Ishikawa (cell line): ENCODE measurements at regions not wholly inside any gene's neighbourhood (a gene's known extent, or its start where the extent isn't known, plus 50 kb on each side); places are given as distances from the start of the nearest gene placed in this dataset.

Experiments
- CEBPB ChIP-seq: IDR thresholded peaks from 2 replicates; pipeline ENCODE4 v1.6.1; 2012
- CREB1 ChIP-seq: IDR thresholded peaks from 2 replicates; pipeline ENCODE4 v1.6.1; 2012; ENCODE audit warnings: low read depth
- EGR1 ChIP-seq: IDR thresholded peaks from 2 replicates; pipeline ENCODE4 v1.6.1; 2012
- EP300 ChIP-seq: IDR thresholded peaks from 2 replicates; pipeline ENCODE4 v1.6.1; 2012; ENCODE audit warnings: borderline replicate concordance
- FOXM1 ChIP-seq: IDR thresholded peaks from 2 replicates; pipeline ENCODE4 v1.6.1; 2012; ENCODE audit warnings: low read depth, borderline replicate concordance
- NFIC ChIP-seq: IDR thresholded peaks from 2 replicates; pipeline ENCODE4 v1.6.1; 2012
- RAD21 ChIP-seq: IDR thresholded peaks from 2 replicates; pipeline ENCODE4 v1.6.1; 2012; ENCODE audit warnings: low read depth
- TAF1 ChIP-seq: IDR thresholded peaks from 2 replicates; pipeline ENCODE4 v1.6.1; 2012; ENCODE audit warnings: low read depth, mild to moderate bottlenecking
- TCF12 ChIP-seq: IDR thresholded peaks from 2 replicates; pipeline ENCODE4 v1.6.1; 2012; ENCODE audit warnings: low read depth
- TEAD4 ChIP-seq: IDR thresholded peaks from 2 replicates; pipeline ENCODE4 v1.6.1; 2012
- YY1 ChIP-seq: IDR thresholded peaks from 2 replicates; pipeline ENCODE4 v1.6.1; 2012; ENCODE audit warnings: low read depth
- ZBTB7A ChIP-seq: IDR thresholded peaks from 2 replicates; pipeline ENCODE4 v1.6.1; 2012; ENCODE audit warnings: low read depth
- TF ChIP-seq, protein P1 (sequence below): IDR thresholded peaks from 2 replicates; pipeline ENCODE4 v1.6.1; 2012
- TF ChIP-seq, protein P2 (sequence below): IDR thresholded peaks from 2 replicates; pipeline ENCODE4 v1.6.1; 2012
- TF ChIP-seq, protein P3 (sequence below): IDR thresholded peaks from 2 replicates; pipeline ENCODE4 v1.6.1; 2012; ENCODE audit warnings: low read depth, mild to moderate bottlenecking

GRCh38 chr16:85398688-85399582, 214.2 kb upstream of the GSE1 start:
- TF ChIP-seq EP300 (no peak), EGR1 (no peak), CREB1 (no peak), TEAD4 (no peak), RAD21 (no peak), FOXM1 (no peak), YY1 (no peak), CEBPB (no peak), NFIC (no peak), ZBTB7A (no peak), TAF1 (no peak), TCF12 (no peak)
- TF ChIP-seq, protein P1, sequence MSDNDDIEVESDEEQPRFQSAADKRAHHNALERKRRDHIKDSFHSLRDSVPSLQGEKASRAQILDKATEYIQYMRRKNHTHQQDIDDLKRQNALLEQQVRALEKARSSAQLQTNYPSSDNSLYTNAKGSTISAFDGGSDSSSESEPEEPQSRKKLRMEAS: no peak
- TF ChIP-seq, protein P2, sequence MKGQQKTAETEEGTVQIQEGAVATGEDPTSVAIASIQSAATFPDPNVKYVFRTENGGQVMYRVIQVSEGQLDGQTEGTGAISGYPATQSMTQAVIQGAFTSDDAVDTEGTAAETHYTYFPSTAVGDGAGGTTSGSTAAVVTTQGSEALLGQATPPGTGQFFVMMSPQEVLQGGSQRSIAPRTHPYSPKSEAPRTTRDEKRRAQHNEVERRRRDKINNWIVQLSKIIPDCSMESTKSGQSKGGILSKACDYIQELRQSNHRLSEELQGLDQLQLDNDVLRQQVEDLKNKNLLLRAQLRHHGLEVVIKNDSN: no peak
- TF ChIP-seq, protein P3, sequence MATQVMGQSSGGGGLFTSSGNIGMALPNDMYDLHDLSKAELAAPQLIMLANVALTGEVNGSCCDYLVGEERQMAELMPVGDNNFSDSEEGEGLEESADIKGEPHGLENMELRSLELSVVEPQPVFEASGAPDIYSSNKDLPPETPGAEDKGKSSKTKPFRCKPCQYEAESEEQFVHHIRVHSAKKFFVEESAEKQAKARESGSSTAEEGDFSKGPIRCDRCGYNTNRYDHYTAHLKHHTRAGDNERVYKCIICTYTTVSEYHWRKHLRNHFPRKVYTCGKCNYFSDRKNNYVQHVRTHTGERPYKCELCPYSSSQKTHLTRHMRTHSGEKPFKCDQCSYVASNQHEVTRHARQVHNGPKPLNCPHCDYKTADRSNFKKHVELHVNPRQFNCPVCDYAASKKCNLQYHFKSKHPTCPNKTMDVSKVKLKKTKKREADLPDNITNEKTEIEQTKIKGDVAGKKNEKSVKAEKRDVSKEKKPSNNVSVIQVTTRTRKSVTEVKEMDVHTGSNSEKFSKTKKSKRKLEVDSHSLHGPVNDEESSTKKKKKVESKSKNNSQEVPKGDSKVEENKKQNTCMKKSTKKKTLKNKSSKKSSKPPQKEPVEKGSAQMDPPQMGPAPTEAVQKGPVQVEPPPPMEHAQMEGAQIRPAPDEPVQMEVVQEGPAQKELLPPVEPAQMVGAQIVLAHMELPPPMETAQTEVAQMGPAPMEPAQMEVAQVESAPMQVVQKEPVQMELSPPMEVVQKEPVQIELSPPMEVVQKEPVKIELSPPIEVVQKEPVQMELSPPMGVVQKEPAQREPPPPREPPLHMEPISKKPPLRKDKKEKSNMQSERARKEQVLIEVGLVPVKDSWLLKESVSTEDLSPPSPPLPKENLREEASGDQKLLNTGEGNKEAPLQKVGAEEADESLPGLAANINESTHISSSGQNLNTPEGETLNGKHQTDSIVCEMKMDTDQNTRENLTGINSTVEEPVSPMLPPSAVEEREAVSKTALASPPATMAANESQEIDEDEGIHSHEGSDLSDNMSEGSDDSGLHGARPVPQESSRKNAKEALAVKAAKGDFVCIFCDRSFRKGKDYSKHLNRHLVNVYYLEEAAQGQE: no peak

DNA sequence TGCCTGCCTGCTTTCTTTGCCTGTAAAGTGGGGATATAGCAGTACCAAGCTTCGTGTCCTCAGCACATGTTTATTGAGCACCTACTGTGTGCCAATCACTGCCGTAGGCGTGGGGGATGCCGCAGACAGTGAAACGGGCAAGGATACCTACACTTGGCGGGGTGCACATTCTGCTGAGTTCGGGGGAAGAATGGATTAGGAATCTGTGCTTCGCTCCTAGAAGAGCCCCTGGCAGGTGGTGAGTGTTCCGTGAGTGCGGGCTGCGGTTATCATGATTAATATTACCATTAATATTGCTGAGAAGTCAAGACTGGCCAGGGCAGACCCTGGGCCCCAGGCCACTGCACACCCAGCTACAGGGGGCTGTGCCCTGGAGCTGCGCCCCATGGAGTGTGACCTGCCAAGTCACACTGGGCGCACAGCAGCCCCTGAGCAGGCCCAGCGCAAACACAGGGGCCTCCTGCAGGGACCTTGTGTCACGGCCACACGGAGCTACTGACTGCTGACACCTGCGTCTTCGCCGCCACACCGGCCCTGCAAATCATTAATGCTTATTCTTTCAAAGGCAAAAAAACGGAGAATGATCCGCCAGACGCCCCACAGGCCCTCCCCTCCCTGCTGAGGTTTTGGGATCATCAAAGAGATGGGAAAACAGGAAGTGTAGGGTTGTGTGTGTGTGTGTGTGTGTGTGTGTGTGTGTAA, 213.4 kb upstream of the GSE1 start:
- TF ChIP-seq, protein P1: no peak
- TF ChIP-seq CREB1: no peak
- no peak for TF ChIP-seq YY1
- TF ChIP-seq FOXM1: no peak
- no peak for TF ChIP-seq TAF1
- no peak for TF ChIP-seq EGR1
- TF ChIP-seq CEBPB: no peak
- TF ChIP-seq NFIC: no peak
- TF ChIP-seq ZBTB7A: no peak
- TF ChIP-seq, protein P2: no peak
- no peak for TF ChIP-seq RAD21
- TF ChIP-seq TEAD4: no peak
- no peak for TF ChIP-seq EP300
- TF ChIP-seq, protein P3: no peak

- TF ChIP-seq TEAD4: no peak
Observed at GRCh38 chr16:85400305-85401205, 212.6 kb upstream of the GSE1 start.

GRCh38 chr16:85401370-85401916, 211.7 kb upstream of the GSE1 start:
- TF ChIP-seq CEBPB (no peak), TAF1 (no peak), TCF12 (no peak), CREB1 (no peak), FOXM1 (no peak), EP300 (no peak), TEAD4 (no peak), EGR1 (no peak), ZBTB7A (no peak), RAD21 (no peak), YY1 (no peak), NFIC (no peak)
- TF ChIP-seq, protein P1: no peak
- TF ChIP-seq, protein P3: no peak
